ENCODE measurements at regions not wholly inside any gene's neighbourhood (a gene's known extent, or its start where the extent isn't known, plus 50 kb on each side); places are given as distances from the start of the nearest gene placed in this dataset.

- no peak for DNase-seq (ENCODE audit: extremely low spot score)
- CTCF ChIA-PET, result interaction anchor here (0.9 to 1.3 kb wide), 2 partner anchors 27 to 61 kb away, joined by 3 to 4 read pairs; no protein-coding TSS in a partner anchor
- TF ChIP-seq CTCF (IDR thresholded peaks at IDR 0.05; ENCODE audit: control extremely low read depth, extremely low read depth, low read depth, missing control alignments), result no peak
- POLR2A ChIA-PET, result no interaction called here
Observed at GRCh38 chr10:10662716-10663408, 354.8 kb upstream of the CELF2 start.

DNA sequence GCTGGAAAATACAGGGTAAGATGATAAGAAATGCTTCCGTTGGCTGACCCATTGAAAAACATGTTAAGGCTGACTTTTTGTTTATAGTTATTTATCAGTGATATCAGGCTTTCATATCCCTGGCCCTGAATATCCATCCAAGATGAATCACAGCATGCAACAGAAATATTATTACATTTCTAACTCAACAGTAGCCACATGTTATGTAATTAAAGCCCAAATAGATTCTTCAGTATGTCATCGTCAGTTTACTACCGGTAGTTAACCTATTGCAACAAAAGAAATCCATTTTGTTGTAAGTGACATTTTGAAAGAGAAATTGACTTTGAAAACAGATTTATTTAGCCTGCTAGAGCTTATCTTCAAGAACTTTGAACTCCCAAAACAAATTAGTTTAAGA, 354.1 kb upstream of the CELF2 start:
- TF ChIP-seq CTCF (IDR thresholded peaks at IDR 0.05; ENCODE audit: control extremely low read depth, extremely low read depth, low read depth, missing control alignments), result no peak
- DNase-seq (ENCODE audit: extremely low spot score), result no peak
- ChIA-PET POLR2A (no interaction called here), CTCF (interaction anchor here (1.1 to 1.3 kb wide), 3 partner anchors 14 to 62 kb away, joined by 3 to 4 read pairs (median 4); no protein-coding TSS in a partner anchor)

- ChIA-PET CTCF (interaction anchor here (1.7 to 4.7 kb wide), 2 partner anchors 11 to 39 kb away, joined by 3 to 31 read pairs; no protein-coding TSS in a partner anchor), POLR2A (no interaction called here)
- no peak for TF ChIP-seq CTCF (IDR thresholded peaks at IDR 0.05; ENCODE audit: control extremely low read depth, extremely low read depth, low read depth, missing control alignments)
- DNase-seq (ENCODE audit: extremely low spot score), result no peak
Observed at GRCh38 chr10:10665750-10666149, 351.9 kb upstream of the CELF2 start.

- no peak for DNase-seq (ENCODE audit: extremely low spot score)
- no peak for TF ChIP-seq CTCF (IDR thresholded peaks at IDR 0.05; ENCODE audit: control extremely low read depth, extremely low read depth, low read depth, missing control alignments)
- ChIA-PET CTCF (interaction anchor here (1.2 to 4.7 kb wide), 3 partner anchors 9 to 19 kb away, joined by 3 to 31 read pairs (median 5); no protein-coding TSS in a partner anchor), POLR2A (no interaction called here)
Observed at GRCh38 chr10:10667466-10667865, 350.2 kb upstream of the CELF2 start.

- DNase-seq (ENCODE audit: extremely low spot score), result no peak
- CTCF ChIA-PET, result interaction anchor here (0.6 to 4.0 kb wide), 10 partner anchors 8 to 1365 kb away, joined by 3 to 31 read pairs (median 6); no protein-coding TSS in a partner anchor
- POLR2A ChIA-PET, result no interaction called here
- TF ChIP-seq CTCF (IDR thresholded peaks at IDR 0.05; ENCODE audit: control extremely low read depth, extremely low read depth, low read depth, missing control alignments), result no peak
Observed at GRCh38 chr10:10676972-10677371, 340.7 kb upstream of the CELF2 start.

- ChIA-PET POLR2A (no interaction called here), CTCF (interaction anchor here (0.6 to 4.0 kb wide), 11 partner anchors 7 to 1365 kb away, joined by 3 to 31 read pairs (median 5); no protein-coding TSS in a partner anchor)
- peak; percentile 26 for TF ChIP-seq CTCF (IDR thresholded peaks at IDR 0.05; ENCODE audit: control extremely low read depth, extremely low read depth, low read depth, missing control alignments)
- DNase-seq (ENCODE audit: extremely low spot score), result no peak
Observed at GRCh38 chr10:10677479-10677878, 340.2 kb upstream of the CELF2 start.
